ENCODE measurements at regions not wholly inside any gene's neighbourhood (a gene's known extent, or its start where the extent isn't known, plus 50 kb on each side); places are given as distances from the start of the nearest gene placed in this dataset.

GRCh38 chr3:152656972-152657355 lies 178.0 kb upstream of the P2RY1 start:
- TF ChIP-seq CTCF (IDR thresholded peaks at IDR 0.05), result no peak
- TF ChIP-seq EP300 (IDR thresholded peaks at IDR 0.05), result peak in 1 of 2 donors; percentile 41
- no peak for TF ChIP-seq POLR2A (IDR thresholded peaks at IDR 0.05)
